Trophoblast cell (in vitro differentiated cells and primary cell): ENCODE measurements at regions not wholly inside any gene's neighbourhood (a gene's known extent, or its start where the extent isn't known, plus 50 kb on each side); places are given as distances from the start of the nearest gene placed in this dataset.
"Not testable (repeated sequence)": the region's sequence is repeated elsewhere in the genome, so short reads cannot be mapped to it uniquely, and the experiment has no call there.

Experiments
- DNase-seq, 2 donors: peaks; one replicate each; pipeline ENCODE4 v3.0.0-alpha.2; 2016
- H2AFZ ChIP-seq: 2 replicates; pipeline ENCODE4 v1.6.1; 2013; ENCODE audit warnings: low read length, moderate library complexity, mild to moderate bottlenecking; ENCODE audit not compliant: insufficient read depth, poor library complexity
- H2AK5ac ChIP-seq: 2 replicates; pipeline ENCODE4 v1.6.1; 2013; ENCODE audit warnings: mild to moderate bottlenecking, low read length
- H2BK120ac ChIP-seq: 2 replicates; pipeline ENCODE4 v1.6.1; 2013; ENCODE audit warnings: low read length, mild to moderate bottlenecking, moderate library complexity; ENCODE audit not compliant: insufficient read depth, poor library complexity
- H2BK12ac ChIP-seq: 2 replicates; pipeline ENCODE4 v1.6.1; 2013; ENCODE audit warnings: mild to moderate bottlenecking, low read length, moderate library complexity
- H2BK5ac ChIP-seq: 2 replicates; pipeline ENCODE4 v1.6.1; 2013; ENCODE audit warnings: low read length, low read depth, moderate library complexity, mild to moderate bottlenecking; ENCODE audit not compliant: poor library complexity
- H3K14ac ChIP-seq: 2 replicates; pipeline ENCODE4 v1.6.1; 2013; ENCODE audit warnings: mild to moderate bottlenecking, low read length
- H3K18ac ChIP-seq: 2 replicates; pipeline ENCODE4 v1.6.1; 2013; ENCODE audit warnings: mild to moderate bottlenecking, low read length
- H3K23ac ChIP-seq: 2 replicates; pipeline ENCODE4 v1.6.1; 2013; ENCODE audit warnings: low read length
- H3K27ac ChIP-seq: 2 replicates; pipeline ENCODE4 v1.5.1; 2013; ENCODE audit warnings: low read depth, mild to moderate bottlenecking, inconsistent platforms, low read length, moderate library complexity
- H3K27me3 ChIP-seq: 2 replicates; pipeline ENCODE4 v1.6.1; 2013; ENCODE audit warnings: inconsistent platforms, mild to moderate bottlenecking, low read length, moderate library complexity; ENCODE audit not compliant: insufficient read depth
- H3K36me3 ChIP-seq, 2 experiments: 1 replicate in 1 of 2; 2 replicates in 1 of 2; pipeline ENCODE4 v1.6.1; 2013; ENCODE audit warnings: low read length in 2 of 2, mild to moderate bottlenecking in 2 of 2, moderate library complexity in 1 of 2; ENCODE audit not compliant: insufficient read depth in 2 of 2, control insufficient read depth in 1 of 2
- H3K4ac ChIP-seq: 2 replicates; pipeline ENCODE4 v1.6.1; 2013; ENCODE audit warnings: low read depth, mild to moderate bottlenecking, low read length, moderate library complexity
- H3K4me1 ChIP-seq, 2 experiments: 1 replicate in 1 of 2; 2 replicates in 1 of 2; pipeline ENCODE4 v1.6.1; 2013; ENCODE audit warnings: low read length in 2 of 2, mild to moderate bottlenecking in 2 of 2, moderate library complexity in 1 of 2; ENCODE audit not compliant: insufficient read depth in 2 of 2, control insufficient read depth in 1 of 2
- H3K4me2 ChIP-seq: 2 replicates; pipeline ENCODE4 v1.6.1; 2013; ENCODE audit warnings: inconsistent platforms, mild to moderate bottlenecking, low read length, moderate library complexity
- H3K4me3 ChIP-seq: 2 replicates; pipeline ENCODE4 v1.5.1; 2013; ENCODE audit warnings: mild to moderate bottlenecking, low read depth, low read length, inconsistent platforms
- H3K79me1 ChIP-seq: one replicate; pipeline ENCODE4 v1.6.1; 2013; ENCODE audit warnings: low read length
- H3K79me2 ChIP-seq: 2 replicates; pipeline ENCODE4 v1.6.1; 2013; ENCODE audit warnings: low read length, mild to moderate bottlenecking; ENCODE audit not compliant: control insufficient read depth, insufficient read depth, poor library complexity
- H3K9ac ChIP-seq: 2 replicates; pipeline ENCODE4 v1.6.1; 2013; ENCODE audit warnings: mild to moderate bottlenecking, low read length
- H3K9me3 ChIP-seq: 2 replicates; pipeline ENCODE4 v1.6.1; 2013; ENCODE audit warnings: low read depth, mild to moderate bottlenecking, control low read depth, inconsistent platforms, low read length; ENCODE audit not compliant: insufficient read depth
- H4K12ac ChIP-seq: 2 replicates; pipeline ENCODE4 v1.6.1; 2013; ENCODE audit warnings: low read depth, mild to moderate bottlenecking, low read length, moderate library complexity
- H4K8ac ChIP-seq: 2 replicates; pipeline ENCODE4 v1.6.1; 2013; ENCODE audit warnings: low read depth, mild to moderate bottlenecking, low read length, moderate library complexity
- H4K91ac ChIP-seq: one replicate; pipeline ENCODE4 v1.6.1; 2013; ENCODE audit warnings: low read depth, mild to moderate bottlenecking, low read length, moderate library complexity
- WGBS: extraction: QIAGEN DNeasy Blood & Tissue Kit; methylation state at CpG from one replicate; pipeline ENCODE4 v1.1.7; 2013; ENCODE audit warnings: missing lambda C conversion rate; ENCODE audit not compliant: insufficient read length, insufficient coverage; ENCODE audit errors: extremely low coverage; 5-methylcytosine and 5-hydroxymethylcytosine counted together

- not testable (repeated sequence) for H4K91ac ChIP-seq, H3K27ac ChIP-seq, H2AFZ ChIP-seq, H3K79me1 ChIP-seq, H2BK12ac ChIP-seq, H2AK5ac ChIP-seq, H4K8ac ChIP-seq, H3K4me1 ChIP-seq, H3K79me2 ChIP-seq, H3K4me3 ChIP-seq, H3K4ac ChIP-seq, H3K9me3 ChIP-seq, H3K14ac ChIP-seq, H2BK120ac ChIP-seq, H3K23ac ChIP-seq, H2BK5ac ChIP-seq, H3K4me2 ChIP-seq, H3K36me3 ChIP-seq, H3K9ac ChIP-seq, H3K27me3 ChIP-seq, H3K18ac ChIP-seq, H4K12ac ChIP-seq
- WGBS = no CpG with 5 or more reads among the region's 42 CpGs
- peak in 1 of 2 donors; percentile 0 for DNase-seq
Observed at GRCh38 chr13:18609371-18609770, 572.3 kb downstream of the TUBA3C start.

- not testable (repeated sequence) for H3K4me2 ChIP-seq, H3K36me3 ChIP-seq, H3K14ac ChIP-seq, H2BK120ac ChIP-seq, H3K23ac ChIP-seq, H2BK5ac ChIP-seq, H2BK12ac ChIP-seq, H3K4ac ChIP-seq, H3K18ac ChIP-seq, H2AK5ac ChIP-seq, H2AFZ ChIP-seq, H4K91ac ChIP-seq, H3K79me1 ChIP-seq, H3K9me3 ChIP-seq, H4K12ac ChIP-seq, H3K4me1 ChIP-seq, H3K79me2 ChIP-seq, H3K4me3 ChIP-seq, H3K9ac ChIP-seq, DNase-seq, H3K27ac ChIP-seq, H3K27me3 ChIP-seq, H4K8ac ChIP-seq
- no CpG with 5 or more reads among the region's 40 CpGs for WGBS
Observed at GRCh38 chr13:18608851-18609250, 572.8 kb downstream of the TUBA3C start.

DNA sequence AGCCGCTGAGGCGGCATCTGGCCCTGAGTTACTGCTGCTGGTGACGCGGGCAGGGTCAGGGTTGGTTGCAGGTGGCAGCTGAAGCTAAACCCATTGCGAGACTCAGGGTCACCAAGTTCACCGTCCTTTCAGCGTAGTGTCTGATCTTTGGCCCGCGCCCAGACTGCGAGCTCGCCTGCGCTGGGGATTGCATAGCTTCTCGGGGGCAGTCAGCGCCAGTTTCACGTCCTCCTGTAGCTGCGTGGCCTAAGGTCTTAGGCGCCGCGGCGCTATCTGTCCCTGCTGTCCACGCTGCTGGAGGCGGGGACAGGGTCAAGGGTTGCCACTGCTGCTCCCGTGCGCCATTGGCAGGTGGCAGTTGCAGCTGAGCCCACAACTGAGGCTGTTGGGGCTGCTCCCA, 581.3 kb downstream of the TUBA3C start:
- not testable (repeated sequence) for H3K23ac ChIP-seq, H3K4ac ChIP-seq, H3K27me3 ChIP-seq, H2BK120ac ChIP-seq, H3K79me2 ChIP-seq, H2AK5ac ChIP-seq, H2AFZ ChIP-seq, H2BK5ac ChIP-seq, H2BK12ac ChIP-seq, H3K18ac ChIP-seq, H3K4me2 ChIP-seq, H3K9ac ChIP-seq, H3K14ac ChIP-seq, H3K36me3 ChIP-seq, H3K4me1 ChIP-seq, H3K79me1 ChIP-seq, H4K91ac ChIP-seq, H3K4me3 ChIP-seq, H4K12ac ChIP-seq, H3K27ac ChIP-seq, H4K8ac ChIP-seq, DNase-seq
- H3K9me3 ChIP-seq = peaks cover 20% of the 10 kb centered on the region
- WGBS = no CpG with 5 or more reads among the region's 24 CpGs

DNA sequence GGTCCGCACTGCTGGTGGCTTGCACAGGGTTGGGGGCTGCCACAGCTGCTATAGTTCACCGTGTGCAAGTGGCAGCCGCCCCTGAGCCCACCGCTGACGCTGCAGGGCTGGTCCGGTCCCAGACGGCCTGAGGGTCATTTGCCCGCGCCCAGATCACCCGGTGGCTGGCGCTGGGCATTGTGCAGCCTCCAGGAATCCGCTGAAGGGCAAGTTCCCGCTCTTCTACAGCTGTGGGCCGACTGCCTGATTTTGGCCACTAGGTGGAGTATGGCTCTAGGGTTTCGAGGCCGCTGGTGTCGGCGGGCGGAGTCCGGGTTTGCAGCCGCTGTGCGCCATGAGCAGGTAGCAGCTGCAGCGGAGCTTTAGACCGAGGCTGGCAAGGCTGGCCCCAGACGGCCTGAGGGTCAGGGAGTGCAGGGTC, 581.8 kb downstream of the TUBA3C start:
- H2AK5ac ChIP-seq, H3K36me3 ChIP-seq, H4K91ac ChIP-seq, H3K18ac ChIP-seq, H2AFZ ChIP-seq, H4K8ac ChIP-seq, H3K4me2 ChIP-seq, H3K27ac ChIP-seq, H3K27me3 ChIP-seq, H3K14ac ChIP-seq, H3K79me1 ChIP-seq, H3K4me1 ChIP-seq, H3K4me3 ChIP-seq, H2BK120ac ChIP-seq, H2BK5ac ChIP-seq, H4K12ac ChIP-seq, H3K79me2 ChIP-seq, H3K23ac ChIP-seq, H2BK12ac ChIP-seq, H3K9ac ChIP-seq, H3K4ac ChIP-seq: not testable (repeated sequence)
- peak; percentile 12 to 61 for DNase-seq
- no CpG with 5 or more reads among the region's 25 CpGs for WGBS
- peaks cover 20% of the 10 kb centered on the region for H3K9me3 ChIP-seq
